HK-2 (cell line): ENCODE measurements at regions not wholly inside any gene's neighbourhood (a gene's known extent, or its start where the extent isn't known, plus 50 kb on each side); places are given as distances from the start of the nearest gene placed in this dataset.
A peak's percentile ranks its signal among the peaks of the same experiment; 100 is the strongest.
"Not testable (repeated sequence)": the region's sequence is repeated elsewhere in the genome, so short reads cannot be mapped to it uniquely, and the experiment has no call there.

Experiments
- DNase-seq: peaks from one replicate; pipeline ENCODE4 v3.0.0-alpha.2; 2018; ENCODE audit not compliant: unreplicated experiment

DNA sequence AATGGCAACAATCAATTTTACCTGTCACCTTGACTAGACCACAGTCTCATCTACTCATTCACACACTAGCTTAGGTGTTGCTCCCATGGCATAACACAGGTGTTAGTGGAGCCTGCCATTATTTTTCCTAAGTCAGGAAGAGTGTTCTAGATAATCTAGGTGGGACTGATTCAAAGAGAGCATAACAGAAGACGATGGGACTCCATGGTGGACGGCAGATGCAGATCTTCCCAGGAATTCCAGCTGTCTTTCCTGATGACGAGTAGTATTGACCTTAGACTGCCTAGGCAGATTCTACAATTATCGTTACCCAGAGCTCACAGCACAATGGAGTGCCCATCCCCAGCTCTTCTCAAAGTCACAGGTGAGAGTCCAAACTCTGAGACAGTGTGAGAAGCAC lies 589.0 kb downstream of the TMEM121 start:
- DNase-seq = no peak

DNA sequence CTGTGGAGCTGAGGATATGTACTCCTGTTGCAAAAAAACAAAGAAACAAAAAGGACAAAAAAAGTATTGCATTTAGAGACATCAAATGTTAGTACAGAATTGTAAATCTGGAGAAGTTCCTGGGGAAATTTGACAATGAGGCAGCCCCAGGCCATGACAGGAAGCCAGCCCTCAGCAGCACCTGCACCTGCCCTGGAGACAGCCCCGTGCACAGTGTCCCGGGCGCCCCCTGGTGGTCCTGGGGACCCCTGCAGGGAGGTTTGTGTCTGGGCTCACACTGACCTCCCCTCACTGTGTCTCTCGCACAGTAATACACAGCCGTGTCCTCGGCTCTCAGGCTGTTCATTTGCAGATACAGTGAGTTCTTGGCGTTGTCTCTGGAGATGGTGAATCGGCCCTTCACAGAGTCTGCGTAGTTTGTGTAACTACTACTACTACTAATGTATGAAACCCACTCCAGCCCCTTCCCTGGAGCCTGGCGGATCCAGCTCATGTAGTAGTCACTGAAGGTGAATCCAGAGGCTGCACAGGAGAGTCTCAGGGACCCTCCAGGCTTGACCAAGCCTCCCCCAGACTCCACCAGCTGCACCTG lies 590.1 kb downstream of the TMEM121 start:
- not testable (repeated sequence) for DNase-seq

GRCh38 chr14:106120101-106120500 lies 593.7 kb downstream of the TMEM121 start:
- DNase-seq = no peak

DNA sequence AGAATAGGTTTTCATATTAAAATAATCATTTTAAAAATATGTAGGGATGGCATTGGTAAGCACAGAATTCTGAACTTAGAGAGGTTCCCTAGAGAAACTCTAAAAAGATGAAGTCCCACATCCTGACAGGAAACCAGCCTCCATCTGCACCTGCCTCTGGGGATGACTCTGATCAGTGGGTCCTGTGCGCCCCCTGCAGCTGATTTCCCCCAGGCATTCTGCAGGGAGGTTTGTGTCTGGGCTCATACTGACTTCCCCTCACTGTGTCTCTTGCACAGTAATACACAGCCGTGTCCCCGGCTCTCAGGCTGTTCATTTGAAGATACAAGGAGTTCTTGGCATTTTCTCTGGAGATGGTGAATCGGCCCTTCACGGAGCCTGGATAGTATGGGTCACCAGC lies 602.9 kb downstream of the TMEM121 start:
- no peak for DNase-seq

DNA sequence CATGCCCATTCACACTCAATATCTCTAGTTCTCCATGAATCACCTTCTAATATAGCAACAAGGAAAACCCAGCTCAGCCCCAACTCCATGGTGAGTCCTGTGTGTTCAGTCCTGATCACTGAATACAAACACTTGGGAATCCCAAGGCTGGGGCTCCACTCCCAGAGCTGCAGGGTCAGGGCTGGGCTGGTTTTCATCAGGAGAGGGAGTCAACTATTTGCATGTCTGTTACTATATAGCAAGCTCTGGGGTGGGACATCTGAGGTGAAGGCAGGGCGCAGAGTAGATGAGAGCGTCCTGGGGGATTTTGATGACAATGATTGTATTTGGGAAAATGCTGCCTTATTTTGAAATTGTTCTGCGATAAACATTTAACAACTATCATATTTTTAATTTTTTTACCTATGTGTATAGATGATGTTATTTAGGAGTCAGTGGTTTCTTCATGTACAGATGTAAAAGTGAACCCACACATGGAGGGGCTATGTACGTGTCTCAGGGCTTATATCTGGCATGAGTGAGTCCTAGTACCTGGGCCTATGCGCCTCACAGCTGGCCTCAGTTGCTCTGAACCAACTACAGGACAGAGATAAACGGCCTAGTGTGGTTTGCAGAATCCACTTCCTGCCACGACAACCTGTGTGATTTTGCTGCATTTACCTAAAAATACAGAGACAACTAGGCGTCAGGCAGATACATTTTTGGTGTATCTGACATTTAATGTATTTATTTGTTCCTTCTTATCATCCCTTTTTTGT lies 603.7 kb downstream of the TMEM121 start:
- DNase-seq = not testable (repeated sequence)

DNA sequence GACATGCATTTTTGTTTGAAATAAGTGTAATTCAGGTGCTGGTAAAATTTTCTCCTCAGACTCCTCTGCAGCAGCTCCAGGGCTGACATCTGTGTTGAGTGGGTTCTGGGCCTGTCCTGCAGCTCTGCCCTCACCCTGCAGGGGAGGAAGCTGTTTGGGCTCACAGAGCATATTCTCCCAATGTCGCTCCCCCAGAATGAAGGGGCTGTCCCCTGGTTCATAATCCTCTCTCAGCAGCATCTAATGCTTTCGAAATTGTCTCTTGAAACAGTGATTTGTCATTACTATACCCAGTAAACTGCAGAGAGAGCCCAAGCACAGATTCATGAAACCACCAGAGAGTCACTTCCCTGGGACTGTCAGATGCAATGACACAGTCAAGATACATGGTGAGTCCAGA lies 606.7 kb downstream of the TMEM121 start:
- DNase-seq = not testable (repeated sequence)

GRCh38 chr14:106134886-106135285 lies 608.5 kb downstream of the TMEM121 start:
- no peak for DNase-seq

GRCh38 chr14:106141242-106142220 lies 615.1 kb downstream of the TMEM121 start:
- DNase-seq = no peak

GRCh38 chr14:106145731-106146130 lies 619.3 kb downstream of the TMEM121 start:
- not testable (repeated sequence) for DNase-seq

DNA sequence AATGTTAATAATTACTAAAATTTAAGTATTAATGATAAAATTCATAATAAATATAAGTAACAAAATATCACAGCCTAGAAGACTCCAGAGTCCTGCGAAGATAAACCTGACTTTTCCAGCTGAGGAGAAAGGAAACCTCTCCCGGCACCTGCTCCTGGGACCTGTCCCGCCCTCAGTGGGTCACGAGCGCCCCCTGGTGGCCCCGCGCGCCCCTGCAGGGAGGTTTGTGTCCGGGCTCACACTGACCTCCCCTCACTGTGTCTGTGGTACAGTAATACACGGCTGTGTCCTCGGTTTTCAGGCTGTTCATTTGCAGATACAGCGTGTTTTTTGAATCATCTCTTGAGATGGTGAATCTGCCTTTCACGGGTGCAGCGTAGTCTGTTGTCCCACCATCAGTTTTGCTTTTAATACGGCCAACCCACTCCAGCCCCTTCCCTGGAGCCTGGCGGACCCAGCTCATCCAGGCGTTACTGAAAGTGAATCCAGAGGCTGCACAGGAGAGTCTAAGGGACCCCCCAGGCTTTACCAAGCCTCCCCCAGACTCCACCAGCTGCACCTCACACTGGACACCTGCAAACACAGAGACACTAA lies 627.1 kb downstream of the TMEM121 start:
- peak; percentile 82 for DNase-seq

GRCh38 chr14:106163316-106163715 lies 636.9 kb downstream of the TMEM121 start:
- DNase-seq = no peak

DNA sequence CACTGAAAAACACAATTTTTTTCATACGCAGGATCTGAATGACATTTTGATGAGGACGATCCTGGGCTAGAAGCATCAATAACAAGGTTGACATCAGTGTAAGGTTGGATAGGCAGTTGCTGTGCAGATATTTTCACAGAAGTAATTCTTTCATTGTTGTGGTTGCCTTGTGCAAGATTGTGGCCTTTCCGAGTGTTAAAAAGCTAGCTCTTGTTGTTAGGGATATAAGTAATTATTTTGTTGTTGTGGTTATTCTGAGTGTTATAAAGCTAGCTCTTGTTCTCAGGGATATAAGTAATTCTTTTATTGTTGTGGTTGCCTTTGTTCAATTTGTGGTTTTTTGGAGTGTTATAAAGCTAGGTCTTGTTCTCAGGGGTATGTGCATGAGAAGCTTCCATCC lies 637.4 kb downstream of the TMEM121 start:
- not testable (repeated sequence) for DNase-seq

DNA sequence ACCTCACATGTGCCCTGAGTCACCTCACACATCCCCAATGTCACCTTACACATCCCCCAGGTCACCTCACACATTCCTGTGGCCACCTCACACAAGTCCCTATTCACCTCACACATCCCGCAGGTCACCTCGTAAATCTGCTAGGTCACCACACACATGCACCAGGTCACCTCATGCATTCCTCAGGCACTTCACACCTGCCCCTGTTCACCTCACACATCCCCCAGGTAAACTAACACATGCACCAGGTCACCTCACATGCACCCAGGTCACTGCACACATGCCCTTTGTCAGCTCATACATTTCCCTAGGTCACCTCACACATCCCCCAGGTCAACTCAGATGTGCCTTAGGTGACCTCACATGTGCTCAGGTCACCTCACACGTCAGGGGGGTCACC lies 639.8 kb downstream of the TMEM121 start:
- no peak for DNase-seq

DNA sequence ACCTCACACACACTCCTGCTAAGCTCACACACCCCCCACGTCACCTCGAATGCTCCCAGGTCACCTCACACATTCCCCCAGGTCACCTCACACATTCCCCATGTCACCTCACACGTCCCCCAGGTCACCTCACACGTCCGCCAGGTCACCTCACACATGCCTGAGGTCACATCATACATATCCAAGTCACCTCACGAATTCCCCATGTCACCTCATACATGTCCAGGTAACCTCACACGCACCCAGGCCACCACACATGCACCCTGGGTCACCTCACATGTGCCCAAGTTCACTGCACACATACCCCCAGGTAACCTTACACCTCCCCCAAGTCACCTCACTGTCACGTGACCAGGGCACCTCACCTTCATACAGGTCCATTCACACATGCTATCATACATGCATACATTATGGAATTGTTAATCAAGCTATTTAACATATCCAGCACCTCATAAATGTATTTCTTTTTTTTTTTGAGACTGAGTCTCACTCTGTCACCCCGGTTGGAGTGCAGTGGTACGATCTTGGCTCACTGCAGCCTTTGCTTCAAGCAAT lies 640.3 kb downstream of the TMEM121 start:
- no peak for DNase-seq

DNA sequence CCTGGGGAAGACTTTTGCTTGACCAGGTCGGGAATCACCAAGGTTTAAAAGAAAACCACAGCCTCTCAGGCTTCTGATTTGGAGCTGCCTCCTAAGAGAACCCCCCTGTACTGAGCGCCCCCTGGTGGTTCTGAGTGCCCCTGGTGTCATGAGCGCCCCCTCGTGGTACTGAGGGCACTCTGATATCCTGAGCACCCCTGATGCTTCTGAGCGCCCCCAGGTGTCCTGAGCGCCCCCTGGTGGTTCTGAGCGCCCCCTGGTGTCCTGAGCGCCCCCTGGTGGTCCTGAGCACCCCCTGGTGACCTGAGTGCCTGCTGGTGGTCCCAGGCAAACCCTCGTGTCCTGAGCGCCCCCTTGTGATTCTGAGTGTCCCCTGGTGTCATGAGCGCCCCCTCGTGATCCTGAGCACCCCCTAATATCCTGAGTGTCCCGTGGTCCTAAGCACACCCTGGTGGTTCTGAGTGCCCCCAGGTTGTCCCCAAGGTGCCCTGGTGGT lies 643.8 kb downstream of the TMEM121 start:
- not testable (repeated sequence) for DNase-seq

DNA sequence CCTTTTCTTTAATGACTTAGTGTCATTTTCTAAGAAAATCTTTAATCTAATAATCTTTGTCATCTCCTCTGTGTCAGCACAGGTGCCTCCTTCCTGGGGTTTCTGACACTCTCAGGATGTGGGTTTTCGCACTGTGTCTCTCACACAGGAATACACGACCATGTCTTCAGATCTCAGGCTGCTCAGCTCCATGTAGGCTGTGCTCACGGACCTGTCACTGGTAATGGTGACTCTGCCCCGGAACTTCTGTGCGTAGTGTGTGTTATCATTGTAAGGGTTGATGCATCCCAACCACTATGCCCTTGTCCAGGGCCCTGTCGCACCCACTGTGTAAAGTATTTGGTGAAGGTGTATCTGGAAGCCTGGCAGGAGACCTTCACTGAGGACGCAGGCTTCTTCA lies 647.8 kb downstream of the TMEM121 start:
- DNase-seq = no peak

- not testable (repeated sequence) for DNase-seq
Measured at GRCh38 chr14:106177266-106178246, 651.2 kb downstream of the TMEM121 start.

DNA sequence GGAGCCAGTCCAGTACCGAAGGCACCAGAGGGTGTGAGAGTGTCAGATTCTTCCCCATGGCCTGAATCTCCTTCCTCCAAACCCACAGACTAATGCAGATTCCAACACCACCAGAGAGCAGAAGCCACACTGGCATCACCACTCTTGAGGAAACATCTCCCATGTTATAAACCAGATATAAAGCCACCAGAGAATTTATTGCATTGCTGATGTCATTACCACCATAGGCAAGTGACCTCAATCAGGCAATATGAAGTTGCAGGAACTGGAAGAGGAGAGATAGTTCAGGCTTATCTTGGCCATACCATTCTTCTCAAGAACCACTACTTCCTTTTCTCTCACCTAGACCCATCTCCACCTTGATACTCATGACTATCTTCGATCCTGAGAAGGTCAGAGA lies 653.4 kb downstream of the TMEM121 start:
- no peak for DNase-seq

DNA sequence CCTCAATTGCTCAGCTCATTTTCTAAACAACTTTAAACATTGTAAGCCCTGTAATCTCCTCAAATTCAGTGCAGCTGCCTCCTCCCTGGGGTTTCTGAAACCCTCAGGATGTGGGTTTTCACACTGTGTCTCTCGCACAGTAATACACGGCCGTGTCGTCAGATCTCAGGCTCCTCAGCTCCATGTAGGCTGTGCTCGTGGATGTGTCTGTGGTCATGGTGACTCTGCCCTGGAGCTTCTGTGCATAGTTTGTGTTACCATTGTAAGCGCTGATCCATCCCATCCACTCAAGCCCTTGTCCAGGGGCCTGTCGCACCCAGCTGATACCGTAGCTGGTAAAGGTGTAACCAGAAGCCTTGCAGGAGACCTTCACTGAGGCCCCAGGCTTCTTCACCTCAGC lies 658.4 kb downstream of the TMEM121 start:
- DNase-seq = not testable (repeated sequence)

DNA sequence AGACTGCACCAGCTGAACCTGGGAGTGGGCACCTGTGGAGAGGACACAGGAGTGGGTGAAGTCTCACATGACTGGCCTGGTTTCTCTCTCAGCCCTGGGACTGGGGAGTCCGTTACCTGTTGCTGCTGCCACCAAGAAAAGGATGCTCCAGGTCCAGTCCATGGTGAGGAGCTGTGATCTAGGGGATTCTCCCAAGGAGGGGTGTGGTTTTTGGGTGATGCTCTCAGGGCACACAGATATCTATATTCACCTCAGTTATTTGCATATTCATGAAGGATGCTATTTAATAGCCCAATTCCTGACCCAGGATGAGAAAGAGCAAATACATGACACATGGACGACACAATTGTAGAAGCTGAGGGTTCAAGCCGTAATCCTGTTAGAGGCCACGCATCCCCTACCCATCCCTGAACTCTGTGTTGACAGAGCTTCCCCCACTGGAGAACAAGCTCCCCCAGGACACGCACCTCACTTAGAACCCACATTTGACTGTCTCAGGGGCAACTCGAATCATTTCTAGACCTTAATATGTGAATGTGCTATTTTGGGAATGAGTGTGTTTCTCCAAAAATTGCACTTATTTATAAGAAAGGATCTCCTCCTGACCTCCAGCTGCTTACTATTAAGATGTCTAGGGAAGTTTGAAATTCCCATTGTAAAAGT lies 658.9 kb downstream of the TMEM121 start:
- not testable (repeated sequence) for DNase-seq
